ENCODE measurements at regions not wholly inside any gene's neighbourhood (a gene's known extent, or its start where the extent isn't known, plus 50 kb on each side); places are given as distances from the start of the nearest gene placed in this dataset.

DNA sequence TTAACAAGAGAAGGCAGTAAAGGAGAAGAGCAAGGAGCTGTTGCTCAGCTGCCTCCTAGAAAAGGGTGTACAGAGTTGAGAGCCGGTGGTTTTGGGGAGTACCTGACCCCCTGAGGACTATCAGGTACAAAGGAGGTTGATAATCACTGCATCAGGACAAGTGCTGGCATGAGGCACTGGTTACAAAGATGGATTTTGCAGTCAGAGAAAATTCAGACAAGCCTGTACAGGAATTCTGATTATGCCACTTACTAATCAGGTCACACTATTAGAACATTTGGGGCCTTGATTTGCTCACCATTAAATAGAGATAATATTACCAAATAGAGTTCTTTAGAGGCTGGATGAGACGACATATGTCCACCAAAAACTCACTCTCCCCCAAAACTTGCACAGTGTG, 450.9 kb upstream of the TMPO start:
- Histone ChIP-seq H3K9me3 (ENCODE audit: low read length) (no peaks in the 10 kb centered on the region), H4K20me1 (ENCODE audit: insufficient read depth, low read length) (no peaks in the 10 kb centered on the region), H3K4me1 (ENCODE audit: insufficient read depth, low read length, poor library complexity, severe bottlenecking) (no peaks in the 10 kb centered on the region), H3K4me2 (ENCODE audit: low read length) (no peak overlapping the region), H3K4me3 (ENCODE audit: low read depth, low read length, poor library complexity, severe bottlenecking) (no peak overlapping the region), H3K9me2 (ENCODE audit: insufficient read depth, low read length) (no peaks in the 10 kb centered on the region), H2AFZ (ENCODE audit: low read length) (no peak overlapping the region), H3K79me2 (ENCODE audit: insufficient read depth, low read depth, low read length) (no peaks in the 10 kb centered on the region), H3K27ac (ENCODE audit: low read depth, low read length, poor library complexity, severe bottlenecking) (no peak overlapping the region), H3K36me3 (ENCODE audit: insufficient read depth, low read length) (no peaks in the 10 kb centered on the region)
- no TSS peak for BruUV-seq (replicated peaks)
- no peak for TF ChIP-seq CTCF (conservative IDR thresholded peaks at IDR 0.05; ENCODE audit: low read length)
- no peak for TF ChIP-seq EZH2phosphoT487 (IDR thresholded peaks at IDR 0.05; ENCODE audit: borderline replicate concordance, low read depth, low read length)
- intact Hi-C loops (cut with micrococcal nuclease; ENCODE audit: unreplicated experiment), result no loop called here
- ChIA-PET CTCF (ENCODE audit: unreplicated experiment) (no interaction called here), POLR2A (interaction anchor here (1.0 kb wide), 1 partner anchor 363 kb away, joined by 3 read pairs; no protein-coding TSS in a partner anchor)
- no peak for DNase-seq (ENCODE audit: low spot score)

GRCh38 chr12:98067795-98068194, 447.6 kb upstream of the TMPO start:
- no peak for TF ChIP-seq EZH2phosphoT487 (IDR thresholded peaks at IDR 0.05; ENCODE audit: borderline replicate concordance, low read depth, low read length)
- TF ChIP-seq CTCF (conservative IDR thresholded peaks at IDR 0.05; ENCODE audit: low read length), result no peak
- Histone ChIP-seq H3K9me2 (ENCODE audit: insufficient read depth, low read length) (no peaks in the 10 kb centered on the region), H3K9me3 (ENCODE audit: low read length) (no peaks in the 10 kb centered on the region), H3K4me3 (ENCODE audit: low read depth, low read length, poor library complexity, severe bottlenecking) (no peak overlapping the region), H3K4me2 (ENCODE audit: low read length) (no peak overlapping the region), H3K4me1 (ENCODE audit: insufficient read depth, low read length, poor library complexity, severe bottlenecking) (no peaks in the 10 kb centered on the region), H3K36me3 (ENCODE audit: insufficient read depth, low read length) (no peaks in the 10 kb centered on the region), H3K27ac (ENCODE audit: low read depth, low read length, poor library complexity, severe bottlenecking) (no peak overlapping the region), H4K20me1 (ENCODE audit: insufficient read depth, low read length) (no peaks in the 10 kb centered on the region), H3K79me2 (ENCODE audit: insufficient read depth, low read depth, low read length) (no peaks in the 10 kb centered on the region), H2AFZ (ENCODE audit: low read length) (no peak overlapping the region)
- ChIA-PET CTCF (ENCODE audit: unreplicated experiment) (no interaction called here), POLR2A (no interaction called here)
- no peak for DNase-seq (ENCODE audit: low spot score)
- intact Hi-C loops (cut with micrococcal nuclease; ENCODE audit: unreplicated experiment), result no loop called here
- BruUV-seq (replicated peaks), result no TSS peak

GRCh38 chr12:98073610-98074009, 441.8 kb upstream of the TMPO start:
- Histone ChIP-seq H3K4me1 (ENCODE audit: insufficient read depth, low read length, poor library complexity, severe bottlenecking) (no peaks in the 10 kb centered on the region), H3K27ac (ENCODE audit: low read depth, low read length, poor library complexity, severe bottlenecking) (no peak overlapping the region), H4K20me1 (ENCODE audit: insufficient read depth, low read length) (no peaks in the 10 kb centered on the region), H3K4me3 (ENCODE audit: low read depth, low read length, poor library complexity, severe bottlenecking) (no peak overlapping the region), H3K9me2 (ENCODE audit: insufficient read depth, low read length) (no peaks in the 10 kb centered on the region), H3K9me3 (ENCODE audit: low read length) (no peaks in the 10 kb centered on the region), H2AFZ (ENCODE audit: low read length) (no peak overlapping the region), H3K36me3 (ENCODE audit: insufficient read depth, low read length) (no peaks in the 10 kb centered on the region), H3K4me2 (ENCODE audit: low read length) (no peak overlapping the region), H3K79me2 (ENCODE audit: insufficient read depth, low read depth, low read length) (no peaks in the 10 kb centered on the region)
- DNase-seq (ENCODE audit: low spot score), result no peak
- CTCF ChIA-PET (ENCODE audit: unreplicated experiment), result no interaction called here
- POLR2A ChIA-PET, result interaction anchor here (0.5 to 1.2 kb wide), 4 partner anchors 11 to 33 kb away, joined by 3 read pairs; no protein-coding TSS in a partner anchor
- intact Hi-C loops (cut with micrococcal nuclease; ENCODE audit: unreplicated experiment), result no loop called here
- TF ChIP-seq EZH2phosphoT487 (IDR thresholded peaks at IDR 0.05; ENCODE audit: borderline replicate concordance, low read depth, low read length), result no peak
- no peak for TF ChIP-seq CTCF (conservative IDR thresholded peaks at IDR 0.05; ENCODE audit: low read length)
- BruUV-seq (replicated peaks), result no TSS peak
